ENCODE measurements at regions not wholly inside any gene's neighbourhood (a gene's known extent, or its start where the extent isn't known, plus 50 kb on each side); places are given as distances from the start of the nearest gene placed in this dataset.

- DNase-seq (ENCODE audit: extremely low spot score): peak; percentile 16
- ChIA-PET POLR2A (no interaction called here), CTCF (interaction anchor here (1.0 to 3.6 kb wide), 8 partner anchors 10 to 1777 kb away, joined by 3 to 15 read pairs (median 3); no protein-coding TSS in a partner anchor)
- TF ChIP-seq CTCF (IDR thresholded peaks at IDR 0.05; ENCODE audit: control extremely low read depth, extremely low read depth, low read depth, missing control alignments): peak; percentile 38
Measured at GRCh38 chr10:9302140-9302746, 1247.8 kb downstream of the GATA3 start.

GRCh38 chr10:9305018-9305655, 1250.6 kb downstream of the GATA3 start:
- no peak for DNase-seq (ENCODE audit: extremely low spot score)
- peak; percentile 52 for TF ChIP-seq CTCF (IDR thresholded peaks at IDR 0.05; ENCODE audit: control extremely low read depth, extremely low read depth, low read depth, missing control alignments)
- ChIA-PET POLR2A (no interaction called here), CTCF (no interaction called here)

GRCh38 chr10:9311702-9312499, 1257.4 kb downstream of the GATA3 start:
- ChIA-PET CTCF (interaction anchor here (0.8 to 2.0 kb wide), 4 partner anchors 9 to 1365 kb away, joined by 3 to 6 read pairs (median 4); no protein-coding TSS in a partner anchor), POLR2A (no interaction called here)
- DNase-seq (ENCODE audit: extremely low spot score): no peak
- peak; percentile 19 for TF ChIP-seq CTCF (IDR thresholded peaks at IDR 0.05; ENCODE audit: control extremely low read depth, extremely low read depth, low read depth, missing control alignments)

- no peak for DNase-seq (ENCODE audit: extremely low spot score)
- TF ChIP-seq CTCF (IDR thresholded peaks at IDR 0.05; ENCODE audit: control extremely low read depth, extremely low read depth, low read depth, missing control alignments): no peak
- ChIA-PET CTCF (interaction anchor here (1.0 to 1.5 kb wide), 2 partner anchors 14 to 16 kb away, joined by 4 to 6 read pairs; no protein-coding TSS in a partner anchor), POLR2A (no interaction called here)
Measured at GRCh38 chr10:9315292-9315691, 1260.8 kb downstream of the GATA3 start.

GRCh38 chr10:9331583-9332008, 1277.1 kb downstream of the GATA3 start:
- DNase-seq (ENCODE audit: extremely low spot score): peak; percentile 54
- ChIA-PET CTCF (interaction anchor here (0.7 to 1.4 kb wide), 9 partner anchors 9 to 1346 kb away, joined by 3 to 4 read pairs (median 3); no protein-coding TSS in a partner anchor), POLR2A (no interaction called here)
- TF ChIP-seq CTCF (IDR thresholded peaks at IDR 0.05; ENCODE audit: control extremely low read depth, extremely low read depth, low read depth, missing control alignments): peak; percentile 72

GRCh38 chr10:9334270-9334669, 1279.8 kb downstream of the GATA3 start:
- POLR2A ChIA-PET: no interaction called here
- DNase-seq (ENCODE audit: extremely low spot score): no peak
- TF ChIP-seq CTCF (IDR thresholded peaks at IDR 0.05; ENCODE audit: control extremely low read depth, extremely low read depth, low read depth, missing control alignments): no peak
- CTCF ChIA-PET: interaction anchor here (1.1 kb wide), 1 partner anchor 9 kb away, joined by 4 read pairs; no protein-coding TSS in a partner anchor
